Thyroid gland (tissue), 4 donors: ENCODE measurements at regions not wholly inside any gene's neighbourhood (a gene's known extent, or its start where the extent isn't known, plus 50 kb on each side); places are given as distances from the start of the nearest gene placed in this dataset.

Experiments used
- POLR2A ChIP-seq, 2 donors: fragments of 450-650 bp; IDR thresholded peaks; one replicate each; pipeline ENCODE4 v1.6.1; 2017; ENCODE audit warnings: antibody characterized with exemption in 2 of 2, mild to moderate bottlenecking in 2 of 2, moderate library complexity in 1 of 2
- TF ChIP-seq, protein P1 (sequence below), 6 experiments: fragments of 200-600 bp in 3 of 6; fragments of 450-650 bp in 3 of 6; sonication (generic) in 3 of 6; IDR thresholded peaks; one replicate each; pipeline ENCODE4 v1.5.1; 2016 to 2019; ENCODE audit warnings: antibody characterized with exemption in 6 of 6, mild to moderate bottlenecking in 2 of 6, inconsistent platforms in 1 of 6, moderate library complexity in 1 of 6

DNA sequence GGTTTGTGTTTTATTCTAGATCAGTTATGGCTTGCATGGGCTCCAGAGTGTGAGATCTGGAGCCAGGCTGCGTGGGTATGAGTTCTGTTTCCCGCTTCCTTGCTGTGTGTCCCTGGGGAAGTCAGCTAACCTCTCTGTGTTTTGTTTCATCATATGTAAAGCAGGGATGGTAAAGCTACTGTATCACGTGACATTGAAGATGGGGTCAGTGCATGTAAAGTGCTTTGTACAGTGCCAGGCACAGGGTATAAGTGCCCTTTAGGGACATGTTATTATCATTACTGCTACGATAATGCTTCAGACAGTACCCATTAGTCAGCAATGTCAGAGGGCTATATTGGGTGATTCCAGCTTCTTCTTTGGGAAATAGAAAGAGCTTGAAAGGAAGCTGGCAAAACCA, 186.2 kb downstream of the FOXL1 start:
- TF ChIP-seq POLR2A (IDR thresholded peaks at IDR 0.05) = no peak
- TF ChIP-seq, protein P1, sequence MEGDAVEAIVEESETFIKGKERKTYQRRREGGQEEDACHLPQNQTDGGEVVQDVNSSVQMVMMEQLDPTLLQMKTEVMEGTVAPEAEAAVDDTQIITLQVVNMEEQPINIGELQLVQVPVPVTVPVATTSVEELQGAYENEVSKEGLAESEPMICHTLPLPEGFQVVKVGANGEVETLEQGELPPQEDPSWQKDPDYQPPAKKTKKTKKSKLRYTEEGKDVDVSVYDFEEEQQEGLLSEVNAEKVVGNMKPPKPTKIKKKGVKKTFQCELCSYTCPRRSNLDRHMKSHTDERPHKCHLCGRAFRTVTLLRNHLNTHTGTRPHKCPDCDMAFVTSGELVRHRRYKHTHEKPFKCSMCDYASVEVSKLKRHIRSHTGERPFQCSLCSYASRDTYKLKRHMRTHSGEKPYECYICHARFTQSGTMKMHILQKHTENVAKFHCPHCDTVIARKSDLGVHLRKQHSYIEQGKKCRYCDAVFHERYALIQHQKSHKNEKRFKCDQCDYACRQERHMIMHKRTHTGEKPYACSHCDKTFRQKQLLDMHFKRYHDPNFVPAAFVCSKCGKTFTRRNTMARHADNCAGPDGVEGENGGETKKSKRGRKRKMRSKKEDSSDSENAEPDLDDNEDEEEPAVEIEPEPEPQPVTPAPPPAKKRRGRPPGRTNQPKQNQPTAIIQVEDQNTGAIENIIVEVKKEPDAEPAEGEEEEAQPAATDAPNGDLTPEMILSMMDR (IDR thresholded peaks at IDR 0.05) = no peak
